ENCODE measurements at regions not wholly inside any gene's neighbourhood (a gene's known extent, or its start where the extent isn't known, plus 50 kb on each side); places are given as distances from the start of the nearest gene placed in this dataset.

DNA sequence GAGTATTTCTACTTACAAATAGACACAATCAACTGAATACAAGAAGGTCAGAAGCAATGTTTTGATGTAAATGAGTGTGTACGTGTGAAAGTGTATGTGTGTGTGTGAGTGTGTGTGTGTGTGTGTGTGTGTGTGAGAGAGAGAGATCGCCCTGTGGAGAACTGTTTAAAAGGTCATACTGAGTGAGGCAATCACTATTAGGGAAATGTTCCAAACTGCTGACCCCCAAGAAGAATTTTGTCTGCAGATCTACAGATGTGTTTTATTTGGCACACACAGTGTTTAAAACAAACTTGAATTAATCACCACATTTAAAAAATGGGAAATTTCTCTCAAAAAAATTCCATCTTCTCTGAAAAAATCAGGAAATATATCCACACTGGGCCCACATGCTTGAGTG lies 1069.1 kb downstream of the SLC6A15 start:
- intact Hi-C loops (cut with micrococcal nuclease), result no loop called here
- DNase-seq (no peak), ATAC-seq (no peak)
- ChIA-PET CTCF (no interaction called here), POLR2A (no interaction called here)
- TF ChIP-seq, protein P1, sequence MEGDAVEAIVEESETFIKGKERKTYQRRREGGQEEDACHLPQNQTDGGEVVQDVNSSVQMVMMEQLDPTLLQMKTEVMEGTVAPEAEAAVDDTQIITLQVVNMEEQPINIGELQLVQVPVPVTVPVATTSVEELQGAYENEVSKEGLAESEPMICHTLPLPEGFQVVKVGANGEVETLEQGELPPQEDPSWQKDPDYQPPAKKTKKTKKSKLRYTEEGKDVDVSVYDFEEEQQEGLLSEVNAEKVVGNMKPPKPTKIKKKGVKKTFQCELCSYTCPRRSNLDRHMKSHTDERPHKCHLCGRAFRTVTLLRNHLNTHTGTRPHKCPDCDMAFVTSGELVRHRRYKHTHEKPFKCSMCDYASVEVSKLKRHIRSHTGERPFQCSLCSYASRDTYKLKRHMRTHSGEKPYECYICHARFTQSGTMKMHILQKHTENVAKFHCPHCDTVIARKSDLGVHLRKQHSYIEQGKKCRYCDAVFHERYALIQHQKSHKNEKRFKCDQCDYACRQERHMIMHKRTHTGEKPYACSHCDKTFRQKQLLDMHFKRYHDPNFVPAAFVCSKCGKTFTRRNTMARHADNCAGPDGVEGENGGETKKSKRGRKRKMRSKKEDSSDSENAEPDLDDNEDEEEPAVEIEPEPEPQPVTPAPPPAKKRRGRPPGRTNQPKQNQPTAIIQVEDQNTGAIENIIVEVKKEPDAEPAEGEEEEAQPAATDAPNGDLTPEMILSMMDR (IDR thresholded peaks at IDR 0.05), result no peak
- Mint-ChIP-seq H3K27me3 (no peaks in the 10 kb centered on the region), H3K27ac (no peak overlapping the region), H3K9me3 (no peaks in the 10 kb centered on the region), H3K4me3 (no peak overlapping the region), H3K36me3 (ENCODE audit: low read depth) (no peaks in the 10 kb centered on the region), H3K4me1 (ENCODE audit: low read depth) (no peaks in the 10 kb centered on the region)

DNA sequence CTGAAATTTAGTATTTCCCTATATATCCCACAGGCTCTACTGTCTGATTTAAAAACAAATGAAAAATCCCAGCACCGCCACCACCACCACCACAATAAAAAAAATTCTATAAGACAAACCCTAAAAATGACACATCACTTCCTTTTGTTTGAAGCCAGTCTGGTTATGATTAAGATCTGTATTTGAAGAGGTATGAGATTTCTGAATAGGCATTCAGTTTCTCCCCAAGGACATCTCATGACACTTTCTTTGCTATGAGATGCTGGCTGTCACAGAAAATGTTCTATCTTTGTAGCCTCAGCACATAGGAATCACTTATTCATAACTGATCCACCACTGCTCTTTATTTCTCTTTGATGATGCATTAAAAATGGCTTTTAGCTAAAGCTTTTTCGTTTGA lies 1071.0 kb downstream of the SLC6A15 start:
- ATAC-seq, result no peak
- no peak overlapping the region for H3K4me3 Mint-ChIP-seq
- CTCF ChIA-PET, result no interaction called here
- no peaks in the 10 kb centered on the region for H3K9me3 Mint-ChIP-seq
- H3K36me3 Mint-ChIP-seq (ENCODE audit: low read depth), result no peaks in the 10 kb centered on the region
- H3K4me1 Mint-ChIP-seq (ENCODE audit: low read depth), result no peaks in the 10 kb centered on the region
- TF ChIP-seq, protein P1 (IDR thresholded peaks at IDR 0.05), result no peak
- H3K27me3 Mint-ChIP-seq, result no peaks in the 10 kb centered on the region
- no peak for DNase-seq
- intact Hi-C loops (cut with micrococcal nuclease), result no loop called here
- POLR2A ChIA-PET, result no interaction called here
- H3K27ac Mint-ChIP-seq, result no peak overlapping the region

DNA sequence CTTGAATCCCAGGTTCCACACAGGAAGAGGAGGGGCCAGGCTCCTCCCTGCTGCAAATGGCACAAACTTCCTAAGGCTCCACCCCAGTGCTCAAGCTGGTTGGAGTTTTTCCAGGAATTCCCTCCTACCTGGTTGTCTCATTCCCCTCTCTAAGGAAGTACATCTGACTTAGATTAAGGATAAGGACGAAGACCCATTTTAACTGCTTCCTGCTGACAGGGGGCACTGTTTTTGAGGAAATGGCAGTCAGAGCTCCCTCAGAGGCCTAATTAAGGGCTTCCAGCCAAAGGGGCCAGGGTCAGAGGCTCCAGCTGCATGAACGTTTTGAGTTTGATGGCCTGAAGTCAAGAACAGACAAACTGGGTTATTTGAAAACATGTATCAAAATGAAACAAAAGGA lies 1084.7 kb downstream of the SLC6A15 start:
- ChIA-PET CTCF (interaction anchor here (1.4 kb wide), 1 partner anchor 1300 kb away, joined by 3 read pairs; no protein-coding TSS in a partner anchor), POLR2A (no interaction called here)
- Mint-ChIP-seq H3K4me1 (ENCODE audit: low read depth) (no peaks in the 10 kb centered on the region), H3K4me3 (no peak overlapping the region), H3K9me3 (no peaks in the 10 kb centered on the region), H3K27ac (no peak overlapping the region), H3K36me3 (ENCODE audit: low read depth) (no peaks in the 10 kb centered on the region), H3K27me3 (no peaks in the 10 kb centered on the region)
- DNase-seq (no peak), ATAC-seq (no peak)
- TF ChIP-seq, protein P1 (IDR thresholded peaks at IDR 0.05), result no peak
- intact Hi-C loops (cut with micrococcal nuclease), result no loop called here

DNA sequence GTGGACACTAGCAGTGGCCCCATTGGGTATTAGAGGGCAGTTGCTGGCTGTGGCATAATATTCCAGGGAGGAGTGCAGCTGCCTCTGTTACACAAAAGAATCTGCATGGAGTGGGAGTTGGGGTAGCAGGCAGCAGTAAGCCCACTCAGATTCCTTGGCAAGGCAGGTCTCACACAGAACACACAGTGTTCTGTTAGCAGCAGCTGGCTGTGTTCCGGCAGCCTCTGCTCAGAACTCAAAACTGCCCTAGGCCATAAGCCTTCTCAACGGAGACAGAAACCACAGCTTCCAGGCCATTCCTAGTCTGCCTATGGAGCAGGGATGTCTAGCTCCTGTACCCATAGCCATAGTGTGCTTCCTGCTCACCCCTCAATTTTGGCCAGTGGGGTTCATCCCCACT lies 1085.4 kb downstream of the SLC6A15 start:
- ATAC-seq (no peak), DNase-seq (no peak)
- no peak overlapping the region for H3K4me3 Mint-ChIP-seq
- ChIA-PET POLR2A (no interaction called here), CTCF (interaction anchor here (1.0 to 3.2 kb wide), 5 partner anchors 17 to 1299 kb away, joined by 3 to 15 read pairs (median 3); partner anchors contain the start of gene TMTC2)
- H3K36me3 Mint-ChIP-seq (ENCODE audit: low read depth), result no peaks in the 10 kb centered on the region
- TF ChIP-seq, protein P1 (IDR thresholded peaks at IDR 0.05), result no peak
- no peaks in the 10 kb centered on the region for H3K27me3 Mint-ChIP-seq
- H3K9me3 Mint-ChIP-seq, result no peaks in the 10 kb centered on the region
- no peak overlapping the region for H3K27ac Mint-ChIP-seq
- no peaks in the 10 kb centered on the region for H3K4me1 Mint-ChIP-seq (ENCODE audit: low read depth)
- intact Hi-C loops (cut with micrococcal nuclease), result no loop called here

DNA sequence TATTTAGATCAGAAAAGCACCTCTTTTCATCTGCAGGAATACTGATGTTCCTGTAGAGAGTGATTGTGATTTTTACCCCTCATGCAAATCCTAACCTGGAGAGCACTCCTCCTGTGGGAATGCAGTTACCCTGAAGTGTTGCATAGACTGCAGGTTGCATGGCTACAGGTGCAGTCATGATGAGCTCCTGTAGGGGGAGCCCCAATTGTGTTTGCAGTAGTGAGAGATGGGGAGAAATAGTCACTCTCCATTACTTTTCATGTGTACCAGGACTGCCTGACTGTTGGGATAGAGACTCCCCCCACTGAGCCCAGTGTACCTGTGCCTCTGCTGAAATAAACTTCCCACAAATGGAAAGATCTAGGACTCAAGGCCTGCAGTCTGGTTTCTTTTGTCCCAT lies 1086.5 kb downstream of the SLC6A15 start:
- H3K4me1 Mint-ChIP-seq (ENCODE audit: low read depth), result no peaks in the 10 kb centered on the region
- no peak overlapping the region for H3K27ac Mint-ChIP-seq
- H3K9me3 Mint-ChIP-seq, result no peaks in the 10 kb centered on the region
- TF ChIP-seq, protein P1 (IDR thresholded peaks at IDR 0.05), result peak; percentile 47
- peak; percentile 49 for DNase-seq
- H3K4me3 Mint-ChIP-seq, result no peak overlapping the region
- H3K36me3 Mint-ChIP-seq (ENCODE audit: low read depth), result no peaks in the 10 kb centered on the region
- intact Hi-C loops (cut with micrococcal nuclease), result no loop called here
- ChIA-PET CTCF (interaction anchor here (0.8 to 3.2 kb wide), 8 partner anchors 10 to 1141 kb away, joined by 3 to 15 read pairs (median 3); partner anchors contain the start of gene TMTC2), POLR2A (no interaction called here)
- peak; percentile 60 for ATAC-seq
- H3K27me3 Mint-ChIP-seq, result no peaks in the 10 kb centered on the region

All from activated CD8-positive, alpha-beta T cell treated with anti-CD3 and anti-CD28 coated beads for 36 hours (primary cell).